ENCODE measurements at regions not wholly inside any gene's neighbourhood (a gene's known extent, or its start where the extent isn't known, plus 50 kb on each side); places are given as distances from the start of the nearest gene placed in this dataset.

- Histone ChIP-seq H3K27me3 (no peaks in the 10 kb centered on the region), H3K27ac (no peak overlapping the region), H3K4me1 (no peaks in the 10 kb centered on the region), H3K9me3 (no peaks in the 10 kb centered on the region), H3K4me3 (no peak overlapping the region), H3K36me3 (no peaks in the 10 kb centered on the region)
- intact Hi-C loops (cut with DNase I), result no loop called here
- ATAC-seq (no peak), DNase-seq (no peak)
- TF ChIP-seq, protein P1, sequence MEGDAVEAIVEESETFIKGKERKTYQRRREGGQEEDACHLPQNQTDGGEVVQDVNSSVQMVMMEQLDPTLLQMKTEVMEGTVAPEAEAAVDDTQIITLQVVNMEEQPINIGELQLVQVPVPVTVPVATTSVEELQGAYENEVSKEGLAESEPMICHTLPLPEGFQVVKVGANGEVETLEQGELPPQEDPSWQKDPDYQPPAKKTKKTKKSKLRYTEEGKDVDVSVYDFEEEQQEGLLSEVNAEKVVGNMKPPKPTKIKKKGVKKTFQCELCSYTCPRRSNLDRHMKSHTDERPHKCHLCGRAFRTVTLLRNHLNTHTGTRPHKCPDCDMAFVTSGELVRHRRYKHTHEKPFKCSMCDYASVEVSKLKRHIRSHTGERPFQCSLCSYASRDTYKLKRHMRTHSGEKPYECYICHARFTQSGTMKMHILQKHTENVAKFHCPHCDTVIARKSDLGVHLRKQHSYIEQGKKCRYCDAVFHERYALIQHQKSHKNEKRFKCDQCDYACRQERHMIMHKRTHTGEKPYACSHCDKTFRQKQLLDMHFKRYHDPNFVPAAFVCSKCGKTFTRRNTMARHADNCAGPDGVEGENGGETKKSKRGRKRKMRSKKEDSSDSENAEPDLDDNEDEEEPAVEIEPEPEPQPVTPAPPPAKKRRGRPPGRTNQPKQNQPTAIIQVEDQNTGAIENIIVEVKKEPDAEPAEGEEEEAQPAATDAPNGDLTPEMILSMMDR (IDR thresholded peaks at IDR 0.05), result no peak
Observed at GRCh38 chr6:128606611-128607010, 86.2 kb upstream of the PTPRK start.

DNA sequence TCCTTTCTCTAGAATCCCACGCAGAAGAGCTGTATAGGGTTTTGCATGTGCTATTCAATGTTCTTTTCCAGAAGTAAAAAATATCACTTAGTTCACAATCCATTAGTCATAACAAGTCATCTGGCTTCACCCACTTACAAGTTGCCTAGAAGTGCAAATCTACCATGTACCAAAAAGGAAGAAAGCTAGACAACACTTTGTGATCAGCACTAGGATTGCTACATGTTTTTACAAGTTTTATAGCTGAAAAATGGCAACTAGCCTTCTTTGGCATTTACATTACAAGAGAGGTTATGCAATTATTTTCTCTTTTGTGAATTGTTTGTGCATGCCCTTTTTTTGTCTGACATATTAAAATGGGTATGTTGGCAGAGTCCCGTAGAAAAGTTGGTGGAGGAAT is 85.6 kb upstream of the PTPRK start:
- Histone ChIP-seq H3K27ac (no peak overlapping the region), H3K36me3 (no peaks in the 10 kb centered on the region), H3K4me3 (no peak overlapping the region), H3K4me1 (no peaks in the 10 kb centered on the region), H3K27me3 (no peaks in the 10 kb centered on the region), H3K9me3 (no peaks in the 10 kb centered on the region)
- intact Hi-C loops (cut with DNase I), result no loop called here
- no peak for ATAC-seq
- TF ChIP-seq, protein P1 (IDR thresholded peaks at IDR 0.05), result no peak
- no peak for DNase-seq

- intact Hi-C loops (cut with DNase I), result no loop called here
- no peaks in the 10 kb centered on the region for H3K4me1 ChIP-seq
- H3K4me3 ChIP-seq, result no peak overlapping the region
- H3K27ac ChIP-seq, result no peak overlapping the region
- H3K36me3 ChIP-seq, result no peaks in the 10 kb centered on the region
- DNase-seq, result peak in 1 of 4 donors; percentile 24
- ATAC-seq, result peak; percentile 57
- no peaks in the 10 kb centered on the region for H3K9me3 ChIP-seq
- no peaks in the 10 kb centered on the region for H3K27me3 ChIP-seq
- TF ChIP-seq, protein P1 (IDR thresholded peaks at IDR 0.05), result no peak
Observed at GRCh38 chr6:128601060-128601459, 80.7 kb upstream of the PTPRK start.

DNA sequence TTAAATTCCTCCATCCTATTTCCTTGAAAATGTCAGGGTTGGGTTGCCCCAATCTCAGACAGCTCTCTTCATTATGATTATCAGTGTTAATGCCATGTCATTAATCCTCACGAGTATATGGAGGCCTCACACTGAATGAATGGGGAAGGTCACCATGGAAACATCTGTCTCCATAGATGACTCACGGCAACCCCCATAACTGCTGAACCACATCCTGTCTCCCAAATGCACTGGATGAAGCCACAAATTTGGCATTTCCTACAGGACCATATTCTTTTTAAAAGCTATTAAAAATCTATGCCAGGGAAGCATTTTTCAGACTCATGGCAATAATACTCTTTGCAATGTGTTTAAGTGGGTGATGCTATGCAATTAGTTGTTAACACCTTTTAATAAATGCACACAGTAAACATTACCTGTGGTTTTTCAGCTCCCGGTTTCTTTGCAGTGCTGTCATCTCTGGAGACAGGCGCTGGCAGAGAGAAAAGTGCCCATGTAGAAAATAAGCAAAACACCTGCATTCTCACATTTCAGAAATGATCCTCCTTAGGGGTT is 80.1 kb upstream of the PTPRK start:
- intact Hi-C loops (cut with DNase I), result no loop called here
- TF ChIP-seq, protein P1 (IDR thresholded peaks at IDR 0.05), result no peak
- Histone ChIP-seq H3K27ac (no peak overlapping the region), H3K4me1 (no peaks in the 10 kb centered on the region), H3K9me3 (no peaks in the 10 kb centered on the region), H3K36me3 (no peaks in the 10 kb centered on the region), H3K4me3 (no peak overlapping the region), H3K27me3 (no peaks in the 10 kb centered on the region)
- peak in 1 of 4 donors; percentile 24 for DNase-seq
- ATAC-seq, result peak; percentile 81

- no peak overlapping the region for H3K27ac ChIP-seq
- H3K27me3 ChIP-seq, result no peaks in the 10 kb centered on the region
- no peaks in the 10 kb centered on the region for H3K9me3 ChIP-seq
- DNase-seq, result no peak
- no peaks in the 10 kb centered on the region for H3K36me3 ChIP-seq
- no peaks in the 10 kb centered on the region for H3K4me1 ChIP-seq
- no peak overlapping the region for H3K4me3 ChIP-seq
- TF ChIP-seq, protein P1 (IDR thresholded peaks at IDR 0.05), result no peak
- ATAC-seq, result no peak
- intact Hi-C loops (cut with DNase I), result no loop called here
Observed at GRCh38 chr6:128599036-128599435, 78.6 kb upstream of the PTPRK start.

Measured in left lung (tissue), 4 donors.